Tongue (tissue), 1 donor: ENCODE measurements at regions not wholly inside any gene's neighbourhood (a gene's known extent, or its start where the extent isn't known, plus 50 kb on each side); places are given as distances from the start of the nearest gene placed in this dataset.
"Not testable (repeated sequence)": the region's sequence is repeated elsewhere in the genome, so short reads cannot be mapped to it uniquely, and the experiment has no call there.

Experiments
- DNase-seq: peaks from one replicate; pipeline ENCODE4 v3.0.0-alpha.2; 2015

GRCh38 chr5:58198330-58198729, 261.6 kb downstream of the PLK2 start:
- DNase-seq = no peak

- no peak for DNase-seq
Observed at GRCh38 chr5:58197875-58198274, 262.0 kb downstream of the PLK2 start.

GRCh38 chr5:58191443-58191842, 268.4 kb downstream of the PLK2 start:
- no peak for DNase-seq

- DNase-seq = no peak
Observed at GRCh38 chr5:58188262-58188651, 271.6 kb downstream of the PLK2 start.

- no peak for DNase-seq
Observed at GRCh38 chr5:58187432-58188261, 272.2 kb downstream of the PLK2 start.

- no peak for DNase-seq
Observed at GRCh38 chr5:58185801-58186200, 274.1 kb downstream of the PLK2 start.

- DNase-seq = no peak
Observed at GRCh38 chr5:58185397-58185796, 274.5 kb downstream of the PLK2 start.

- DNase-seq = no peak
Observed at GRCh38 chr5:58184910-58185309, 275.0 kb downstream of the PLK2 start.

- DNase-seq = no peak
Observed at GRCh38 chr5:58183786-58184085, 276.1 kb downstream of the PLK2 start.

- DNase-seq = no peak
Observed at GRCh38 chr5:58183078-58183785, 276.7 kb downstream of the PLK2 start.

- no peak for DNase-seq
Observed at GRCh38 chr5:58182287-58182841, 277.5 kb downstream of the PLK2 start.

GRCh38 chr5:58181578-58182286, 278.2 kb downstream of the PLK2 start:
- no peak for DNase-seq

- DNase-seq = no peak
Observed at GRCh38 chr5:58172946-58173345, 286.9 kb downstream of the PLK2 start.

GRCh38 chr5:58165152-58165551, 294.7 kb downstream of the PLK2 start:
- DNase-seq = no peak

- DNase-seq = not testable (repeated sequence)
Observed at GRCh38 chr5:58161889-58162288, 298.0 kb downstream of the PLK2 start.

GRCh38 chr5:58156973-58157701, 302.7 kb downstream of the PLK2 start:
- peak; percentile 89 for DNase-seq

- DNase-seq = peak; percentile 55
Observed at GRCh38 chr5:58156361-58156760, 303.5 kb downstream of the PLK2 start.

GRCh38 chr5:58153255-58153654, 306.6 kb downstream of the PLK2 start:
- DNase-seq = no peak

- DNase-seq = no peak
Observed at GRCh38 chr5:58151414-58151813, 308.5 kb downstream of the PLK2 start.

- no peak for DNase-seq
Observed at GRCh38 chr5:58150926-58151325, 309.0 kb downstream of the PLK2 start.

- DNase-seq = no peak
Observed at GRCh38 chr5:58149746-58150145, 310.1 kb downstream of the PLK2 start.

- no peak for DNase-seq
Observed at GRCh38 chr5:58149345-58149744, 310.5 kb downstream of the PLK2 start.
